IMR-90 (cell line): ENCODE measurements at regions not wholly inside any gene's neighbourhood (a gene's known extent, or its start where the extent isn't known, plus 50 kb on each side); places are given as distances from the start of the nearest gene placed in this dataset.

ENCODE experiments used
- ATAC-seq: fragments of 200-7000 bp; cut with Tn5 transposase; 2 replicates; pipeline ENCODE4 v1.9.1; 2020; ENCODE audit warnings: low read depth, mild to moderate bottlenecking, moderate library complexity
- BruUV-seq: library from RNA; stranded (reverse); fragments of 400-500 nt; replicated peaks from 2 replicates; lab custom pipeline; 2021; lab: Mats Ljungman, UMichigan
- CTCF ChIA-PET: fragments of 300-600 bp; formaldehyde crosslinking; extraction: SDS; loops from one replicate; lab custom pipeline; 2021; ENCODE audit warnings: antibody characterized with exemption; lab: Yijun Ruan, JAX
- POLR2A ChIA-PET: fragments of 300-600 bp; sonication (Branson Sonifier 250); formaldehyde crosslinking; loops from one replicate; lab custom pipeline; 2022; ENCODE audit warnings: antibody characterized with exemption; ENCODE audit not compliant: unreplicated experiment; lab: Charles Lee
- DNase-seq: peaks from one replicate; pipeline ENCODE4 v3.0.0; 2013
- H2AFZ ChIP-seq: replicated peaks from 2 replicates; pipeline ENCODE3; 2013; ENCODE audit warnings: low read length, mild to moderate bottlenecking; ENCODE audit not compliant: poor library complexity
- H2AK5ac ChIP-seq: 2 replicates; pipeline ENCODE4 v1.6.1; 2013; ENCODE audit warnings: low read depth, low read length, inconsistent platforms
- H2AK9ac ChIP-seq: replicated peaks from 2 replicates; pipeline ENCODE3; 2013; ENCODE audit warnings: mild to moderate bottlenecking, low read depth, low read length, moderate library complexity; ENCODE audit not compliant: poor library complexity
- H2BK120ac ChIP-seq: 2 replicates; pipeline ENCODE4 v1.6.1; 2013; ENCODE audit warnings: low read depth, low read length, inconsistent platforms
- H2BK15ac ChIP-seq: 3 replicates; pipeline ENCODE4 v1.6.1; 2013; ENCODE audit warnings: low read depth, low read length, inconsistent platforms
- H2BK20ac ChIP-seq: 2 replicates; pipeline ENCODE4 v1.6.1; 2013; ENCODE audit warnings: low read depth, mild to moderate bottlenecking, inconsistent platforms, low read length, moderate library complexity
- H2BK5ac ChIP-seq: 2 replicates; pipeline ENCODE4 v1.6.1; 2013; ENCODE audit warnings: mild to moderate bottlenecking, low read depth, low read length, inconsistent platforms; ENCODE audit not compliant: poor library complexity, severe bottlenecking
- H3K14ac ChIP-seq: replicated peaks from 2 replicates; pipeline ENCODE4 v1.6.1; 2013; ENCODE audit warnings: low read depth, low read length, inconsistent platforms
- H3K18ac ChIP-seq: 2 replicates; pipeline ENCODE4 v1.6.1; 2013; ENCODE audit warnings: low read depth, low read length, control low read depth
- H3K23ac ChIP-seq: 2 replicates; pipeline ENCODE4 v1.6.1; 2013; ENCODE audit warnings: low read depth, low read length, inconsistent platforms
- H3K27ac ChIP-seq: 2 replicates; pipeline ENCODE4 v1.5.1; 2013; ENCODE audit warnings: mild to moderate bottlenecking, control low read depth, low read length; ENCODE audit not compliant: insufficient read depth
- H3K27me3 ChIP-seq: 2 replicates; pipeline ENCODE4 v1.6.1; 2013; ENCODE audit warnings: low read length; ENCODE audit not compliant: control insufficient read depth, insufficient read depth
- H3K36me3 ChIP-seq: 2 replicates; pipeline ENCODE4 v1.6.1; 2013; ENCODE audit warnings: low read length, mixed read lengths; ENCODE audit not compliant: control insufficient read depth, insufficient read depth
- H3K4ac ChIP-seq: 2 replicates; pipeline ENCODE4 v1.6.1; 2013; ENCODE audit warnings: low read depth, low read length, inconsistent platforms
- H3K4me1 ChIP-seq: 2 replicates; pipeline ENCODE4 v1.6.1; 2013; ENCODE audit warnings: low read length, mixed read lengths; ENCODE audit not compliant: control insufficient read depth, insufficient read depth
- H3K4me2 ChIP-seq: 2 replicates; pipeline ENCODE4 v1.6.1; 2013; ENCODE audit warnings: low read depth, mild to moderate bottlenecking, control low read depth, low read length, moderate library complexity
- H3K4me3 ChIP-seq: 2 replicates; pipeline ENCODE4 v1.5.1; 2013; ENCODE audit warnings: low read depth, mild to moderate bottlenecking, control low read depth, low read length, moderate library complexity; ENCODE audit not compliant: insufficient read depth
- H3K56ac ChIP-seq: 2 replicates; pipeline ENCODE4 v1.6.1; 2013; ENCODE audit warnings: low read length, inconsistent platforms; ENCODE audit not compliant: insufficient read depth; ENCODE audit errors: extremely low read depth
- H3K79me1 ChIP-seq, 2 experiments: 2 replicates each; pipeline ENCODE4 v1.6.1; 2013; ENCODE audit warnings: low read length in 2 of 2, inconsistent platforms in 1 of 2, low read depth in 1 of 2
- H3K9ac ChIP-seq: 2 replicates; pipeline ENCODE4 v1.6.1; 2013; ENCODE audit warnings: low read depth, low read length, control low read depth
- H3K9me1 ChIP-seq: 2 replicates; pipeline ENCODE4 v1.6.1; 2013; ENCODE audit warnings: low read length, inconsistent platforms; ENCODE audit not compliant: insufficient read depth
- H3K9me3 ChIP-seq: 2 replicates; pipeline ENCODE4 v1.6.1; 2013; ENCODE audit warnings: low read length; ENCODE audit not compliant: control insufficient read depth, insufficient read depth
- H4K20me1 ChIP-seq: 2 replicates; pipeline ENCODE4 v1.6.1; 2013; ENCODE audit warnings: low read length, inconsistent platforms; ENCODE audit not compliant: insufficient read depth
- H4K5ac ChIP-seq: 2 replicates; pipeline ENCODE4 v1.6.1; 2013; ENCODE audit warnings: mild to moderate bottlenecking, low read depth, low read length, control low read depth
- H4K8ac ChIP-seq, 2 experiments: 2 replicates each; pipeline ENCODE4 v1.6.1; 2013; ENCODE audit warnings: low read depth in 2 of 2, low read length in 2 of 2, control low read depth in 1 of 2, inconsistent platforms in 1 of 2
- H4K91ac ChIP-seq: 2 replicates; pipeline ENCODE4 v1.6.1; 2013; ENCODE audit warnings: low read depth, low read length, inconsistent platforms; ENCODE audit not compliant: insufficient read depth
- CHD1 ChIP-seq: IDR thresholded peaks from 2 replicates; pipeline ENCODE4 v1.6.1; 2012; ENCODE audit warnings: low read depth, low read length, improper control_type of control experiment
- SMC3 ChIP-seq: fragments of 150-350 bp; IDR thresholded peaks from 2 replicates; pipeline ENCODE4 v1.6.1; 2016; ENCODE audit warnings: low read depth, mild to moderate bottlenecking, antibody characterized with exemption, low read length, moderate library complexity
- WGBS, 2 experiments: methylation state at CpG; one replicate each; pipeline versions ENCODE4 v1.1.5 to v1.1.7; 2013; ENCODE audit warnings: missing lambda C conversion rate in 2 of 2; ENCODE audit not compliant: insufficient read length in 1 of 2; ENCODE audit errors: extremely low coverage in 2 of 2; 5-methylcytosine and 5-hydroxymethylcytosine counted together
- dilution Hi-C: fragments of 300-500 bp; cut with HindIII; formaldehyde crosslinking; loops from one replicate; pipeline ENCODE4 v1.14.3; 2018; ENCODE audit warnings: low sequenced_read_pairs; ENCODE audit not compliant: unreplicated experiment
- in situ Hi-C: fragments of 300-500 bp; cut with MboI; formaldehyde crosslinking; loops from 3 replicates; pipeline ENCODE4 v1.14.3; 2019; ENCODE audit warnings: low sequenced_read_pairs, inconsistent platforms, mixed read lengths
- intact Hi-C: fragments of 100-400 bp; cut with micrococcal nuclease; formaldehyde crosslinking; loops from 2 replicates; pipeline ENCODE4 v1.10.0; 2022

DNA sequence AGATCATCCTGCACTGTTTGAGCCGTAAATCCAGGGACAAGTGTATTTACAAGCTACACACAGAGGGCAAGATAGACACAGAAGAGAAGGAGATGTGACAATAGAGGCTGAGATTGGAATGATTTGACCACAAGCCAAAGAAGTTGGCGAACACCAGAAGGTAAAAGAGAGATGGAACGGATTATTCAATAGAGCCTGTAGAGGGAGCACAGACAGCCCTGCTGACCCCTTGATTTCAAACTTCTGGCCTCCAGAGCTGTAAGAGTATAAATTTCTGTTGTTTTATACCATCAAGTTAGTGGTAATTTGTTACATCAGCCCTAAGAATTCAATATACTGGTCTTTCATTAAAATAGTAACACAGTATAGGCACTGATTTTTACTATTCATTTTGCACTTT, 447.8 kb downstream of the FAT4 start:
- H4K8ac ChIP-seq = no peak overlapping the region
- H2BK5ac ChIP-seq = no peak overlapping the region
- no peaks in the 10 kb centered on the region for H3K36me3 ChIP-seq
- in situ Hi-C loops = loop anchor here (25.0 kb wide), 1 partner anchor 1625 kb away; no protein-coding TSS in a partner anchor
- H3K14ac ChIP-seq = no peak overlapping the region
- no peaks in the 10 kb centered on the region for H4K20me1 ChIP-seq
- H4K91ac ChIP-seq = no peak overlapping the region
- H4K5ac ChIP-seq = no peak overlapping the region
- no peak overlapping the region for H3K4me2 ChIP-seq
- H3K18ac ChIP-seq = no peak overlapping the region
- no peak overlapping the region for H2BK120ac ChIP-seq
- no peak for DNase-seq
- H3K9me3 ChIP-seq = no peaks in the 10 kb centered on the region
- ATAC-seq = no peak
- no peaks in the 10 kb centered on the region for H3K79me1 ChIP-seq
- no CpG with 5 or more reads among the region's 3 CpGs for WGBS, 2 experiments
- no TSS peak for BruUV-seq
- H3K56ac ChIP-seq = no peak overlapping the region
- no peak overlapping the region for H3K9ac ChIP-seq
- H2BK15ac ChIP-seq = no peak overlapping the region
- no peaks in the 10 kb centered on the region for H3K4me1 ChIP-seq
- H3K4ac ChIP-seq = no peak overlapping the region
- ChIA-PET POLR2A (no interaction called here), CTCF (interaction anchor here (1.2 kb wide), 1 partner anchor 12 kb away, joined by 3 read pairs; no protein-coding TSS in a partner anchor)
- TF ChIP-seq CHD1 (no peak), SMC3 (no peak)
- H2AFZ ChIP-seq = no peak overlapping the region
- dilution Hi-C loops = no loop called here
- no peaks in the 10 kb centered on the region for H3K9me1 ChIP-seq
- no peak overlapping the region for H2BK20ac ChIP-seq
- no peak overlapping the region for H3K4me3 ChIP-seq
- H2AK5ac ChIP-seq = no peak overlapping the region
- intact Hi-C loops = loop anchor here (10.0 kb wide), 2 partner anchors 732 to 842 kb away; no protein-coding TSS in a partner anchor
- H3K27ac ChIP-seq = no peak overlapping the region
- no peak overlapping the region for H3K23ac ChIP-seq
- no peaks in the 10 kb centered on the region for H3K27me3 ChIP-seq
- H2AK9ac ChIP-seq = no peak overlapping the region
